ENCODE measurements at regions not wholly inside any gene's neighbourhood (a gene's known extent, or its start where the extent isn't known, plus 50 kb on each side); places are given as distances from the start of the nearest gene placed in this dataset.

- Histone ChIP-seq H3K79me2 (ENCODE audit: insufficient read depth, low read length) (no peaks in the 10 kb centered on the region), H3K9me3 (ENCODE audit: insufficient read depth, low read depth, low read length) (no peaks in the 10 kb centered on the region), H2AFZ (ENCODE audit: low read length) (no peak overlapping the region), H4K20me1 (ENCODE audit: insufficient read depth, low read length, poor library complexity, severe bottlenecking) (no peaks in the 10 kb centered on the region), H3K9ac (ENCODE audit: low read depth, low read length, poor library complexity, severe bottlenecking) (no peak overlapping the region), H3K4me1 (ENCODE audit: insufficient read depth, low read length, poor library complexity, severe bottlenecking) (no peaks in the 10 kb centered on the region), H3K9me2 (replicated peaks; ENCODE audit: low read depth, low read length) (no peaks in the 10 kb centered on the region), H3K4me2 (ENCODE audit: low read depth, low read length, poor library complexity, severe bottlenecking) (no peak overlapping the region), H3K4me3 (ENCODE audit: low read length, poor library complexity, severe bottlenecking) (no peak overlapping the region), H3K27me3 (ENCODE audit: insufficient read depth, low read length, poor library complexity, severe bottlenecking) (no peaks in the 10 kb centered on the region), H3F3A (ENCODE audit: low read depth) (no peaks in the 10 kb centered on the region), H3K36me3 (ENCODE audit: insufficient read depth, low read length) (no peaks in the 10 kb centered on the region)
- TF ChIP-seq CTCF (conservative IDR thresholded peaks at IDR 0.05; ENCODE audit: low read length) (no peak), EZH2phosphoT487 (IDR thresholded peaks at IDR 0.05; ENCODE audit: borderline replicate concordance) (no peak)
Observed at GRCh38 chr13:58566176-58566575, 934.6 kb downstream of the PCDH17 start.

- H3K4me2 ChIP-seq (ENCODE audit: low read depth, low read length, poor library complexity, severe bottlenecking) = no peak overlapping the region
- no peaks in the 10 kb centered on the region; the same call in 1 of the 2 replicates for H3K9me3 ChIP-seq (ENCODE audit: insufficient read depth, low read depth, low read length)
- no peaks in the 10 kb centered on the region for H3K27me3 ChIP-seq (ENCODE audit: insufficient read depth, low read length, poor library complexity, severe bottlenecking)
- H3F3A ChIP-seq (ENCODE audit: low read depth) = no peaks in the 10 kb centered on the region
- TF ChIP-seq CTCF (conservative IDR thresholded peaks at IDR 0.05; ENCODE audit: low read length) (no peak), EZH2phosphoT487 (IDR thresholded peaks at IDR 0.05; ENCODE audit: borderline replicate concordance) (no peak)
- no peak overlapping the region for H2AFZ ChIP-seq (ENCODE audit: low read length)
- no peak overlapping the region for H3K4me3 ChIP-seq (ENCODE audit: low read length, poor library complexity, severe bottlenecking)
- H3K9ac ChIP-seq (ENCODE audit: low read depth, low read length, poor library complexity, severe bottlenecking) = no peak overlapping the region
- no peaks in the 10 kb centered on the region for H4K20me1 ChIP-seq (ENCODE audit: insufficient read depth, low read length, poor library complexity, severe bottlenecking)
- H3K79me2 ChIP-seq (ENCODE audit: insufficient read depth, low read length) = no peaks in the 10 kb centered on the region
- H3K4me1 ChIP-seq (ENCODE audit: insufficient read depth, low read length, poor library complexity, severe bottlenecking) = no peaks in the 10 kb centered on the region
- H3K9me2 ChIP-seq (replicated peaks; ENCODE audit: low read depth, low read length) = no peaks in the 10 kb centered on the region
- H3K36me3 ChIP-seq (ENCODE audit: insufficient read depth, low read length) = no peaks in the 10 kb centered on the region
Observed at GRCh38 chr13:58573743-58574142, 942.2 kb downstream of the PCDH17 start.

GRCh38 chr13:58574791-58575190 is 943.2 kb downstream of the PCDH17 start:
- Histone ChIP-seq H3K79me2 (ENCODE audit: insufficient read depth, low read length) (no peaks in the 10 kb centered on the region), H2AFZ (ENCODE audit: low read length) (no peak overlapping the region), H3K9me3 (ENCODE audit: insufficient read depth, low read depth, low read length) (no peaks in the 10 kb centered on the region; the same call in 1 of the 2 replicates), H3K36me3 (ENCODE audit: insufficient read depth, low read length) (no peaks in the 10 kb centered on the region), H4K20me1 (ENCODE audit: insufficient read depth, low read length, poor library complexity, severe bottlenecking) (no peaks in the 10 kb centered on the region), H3K9ac (ENCODE audit: low read depth, low read length, poor library complexity, severe bottlenecking) (no peak overlapping the region), H3K4me1 (ENCODE audit: insufficient read depth, low read length, poor library complexity, severe bottlenecking) (no peaks in the 10 kb centered on the region), H3K4me2 (ENCODE audit: low read depth, low read length, poor library complexity, severe bottlenecking) (no peak overlapping the region), H3K4me3 (ENCODE audit: low read length, poor library complexity, severe bottlenecking) (no peak overlapping the region), H3F3A (ENCODE audit: low read depth) (no peaks in the 10 kb centered on the region), H3K9me2 (replicated peaks; ENCODE audit: low read depth, low read length) (no peaks in the 10 kb centered on the region), H3K27me3 (ENCODE audit: insufficient read depth, low read length, poor library complexity, severe bottlenecking) (no peaks in the 10 kb centered on the region)
- TF ChIP-seq EZH2phosphoT487 (IDR thresholded peaks at IDR 0.05; ENCODE audit: borderline replicate concordance) (no peak), CTCF (conservative IDR thresholded peaks at IDR 0.05; ENCODE audit: low read length) (no peak)
